HG03175 (cell line): ENCODE measurements at regions not wholly inside any gene's neighbourhood (a gene's known extent, or its start where the extent isn't known, plus 50 kb on each side); places are given as distances from the start of the nearest gene placed in this dataset.

Source experiments
- ATAC-seq: cut with Tn5 transposase; IDR thresholded peaks from one replicate; pipeline ENCODE4 v1.9.1; 2021; ENCODE audit warnings: mild to moderate bottlenecking, moderate library complexity; ENCODE audit not compliant: unreplicated experiment

DNA sequence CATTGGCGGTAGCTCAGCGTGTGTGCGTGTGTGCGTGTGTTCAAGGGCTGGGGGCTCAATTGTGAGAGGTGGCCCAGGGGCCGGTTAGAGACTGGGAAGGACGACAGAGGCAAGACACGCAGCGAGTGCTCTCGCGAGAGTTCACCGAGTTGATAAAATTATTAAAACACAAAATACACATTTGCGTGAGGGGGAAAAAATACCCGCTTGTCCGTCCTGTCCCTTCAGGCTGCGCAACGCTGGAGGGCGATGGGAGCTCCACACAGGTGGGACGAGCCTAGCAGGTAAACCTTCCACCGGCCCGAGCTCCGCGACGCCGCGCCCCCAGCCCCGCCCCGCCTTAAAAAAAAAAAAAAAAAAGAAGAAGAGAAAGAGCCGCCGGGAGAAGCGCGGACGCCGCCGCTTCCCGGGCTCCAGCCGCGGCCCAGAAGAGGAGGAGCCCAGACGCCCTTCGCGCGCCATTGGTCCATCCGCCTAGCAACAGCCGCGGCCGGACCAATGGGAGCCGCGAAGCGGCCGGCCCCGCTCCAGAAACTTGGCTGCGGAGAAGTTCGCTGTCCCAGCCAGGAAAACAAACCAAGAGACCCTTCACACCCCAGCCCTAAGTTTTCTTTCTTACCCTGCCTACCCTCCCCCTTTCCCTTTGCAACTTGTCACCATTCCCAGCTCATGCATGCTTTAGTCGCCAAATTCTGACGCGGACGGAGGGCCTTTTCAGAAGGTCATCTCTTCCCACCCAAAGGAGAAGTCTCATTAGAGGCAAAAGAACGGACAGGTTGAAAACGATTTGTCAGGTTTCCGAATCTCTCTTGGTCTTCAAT, 169.9 kb upstream of the MAF start:
- ATAC-seq, result peak; percentile 99

DNA sequence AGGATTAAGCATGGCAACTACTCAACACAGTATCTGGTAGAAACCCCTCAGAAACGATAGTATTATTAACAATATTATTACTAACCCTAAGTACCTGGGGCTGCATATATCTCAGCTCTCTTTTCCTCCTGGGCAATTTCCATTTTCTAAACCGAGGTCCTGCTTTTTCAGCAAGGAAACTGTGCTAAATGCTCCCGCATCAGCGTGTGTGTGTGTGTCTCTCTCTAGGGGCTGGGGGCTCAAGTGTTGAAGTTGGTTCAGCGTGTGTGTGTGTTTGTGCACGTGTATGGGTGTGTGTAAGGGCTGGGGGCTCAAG, 169.3 kb upstream of the MAF start:
- no peak for ATAC-seq

DNA sequence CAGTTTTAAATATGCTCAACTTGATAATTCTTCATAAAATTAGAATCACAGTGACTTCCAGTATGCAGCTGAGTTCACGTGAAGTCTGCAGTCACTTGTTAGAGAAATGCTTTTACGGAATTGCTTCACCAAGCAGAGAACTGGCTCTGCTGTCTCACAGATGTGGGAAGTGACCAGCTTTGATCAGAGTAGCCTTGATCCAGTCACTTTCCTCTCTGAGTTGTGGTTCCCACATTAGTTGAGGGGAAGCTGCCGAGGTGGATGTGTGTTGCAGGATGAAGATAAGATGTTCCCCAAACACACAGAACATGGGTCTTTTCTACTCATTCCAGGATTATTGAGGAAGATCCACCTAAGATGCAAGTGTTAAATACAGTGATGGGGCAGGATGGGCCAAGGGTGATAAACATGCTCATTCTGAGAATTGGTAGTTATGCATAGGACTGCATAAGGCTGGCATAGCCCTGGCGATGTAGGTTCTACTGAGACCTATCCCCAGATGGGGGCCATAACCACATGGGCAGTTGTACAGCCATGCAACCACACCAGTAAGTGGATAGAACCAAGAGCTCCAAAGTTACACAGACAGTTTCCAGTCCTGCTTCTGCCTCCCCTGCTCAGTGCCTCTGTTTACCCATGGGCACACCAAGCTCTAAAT, 168.9 kb upstream of the MAF start:
- ATAC-seq, result no peak

DNA sequence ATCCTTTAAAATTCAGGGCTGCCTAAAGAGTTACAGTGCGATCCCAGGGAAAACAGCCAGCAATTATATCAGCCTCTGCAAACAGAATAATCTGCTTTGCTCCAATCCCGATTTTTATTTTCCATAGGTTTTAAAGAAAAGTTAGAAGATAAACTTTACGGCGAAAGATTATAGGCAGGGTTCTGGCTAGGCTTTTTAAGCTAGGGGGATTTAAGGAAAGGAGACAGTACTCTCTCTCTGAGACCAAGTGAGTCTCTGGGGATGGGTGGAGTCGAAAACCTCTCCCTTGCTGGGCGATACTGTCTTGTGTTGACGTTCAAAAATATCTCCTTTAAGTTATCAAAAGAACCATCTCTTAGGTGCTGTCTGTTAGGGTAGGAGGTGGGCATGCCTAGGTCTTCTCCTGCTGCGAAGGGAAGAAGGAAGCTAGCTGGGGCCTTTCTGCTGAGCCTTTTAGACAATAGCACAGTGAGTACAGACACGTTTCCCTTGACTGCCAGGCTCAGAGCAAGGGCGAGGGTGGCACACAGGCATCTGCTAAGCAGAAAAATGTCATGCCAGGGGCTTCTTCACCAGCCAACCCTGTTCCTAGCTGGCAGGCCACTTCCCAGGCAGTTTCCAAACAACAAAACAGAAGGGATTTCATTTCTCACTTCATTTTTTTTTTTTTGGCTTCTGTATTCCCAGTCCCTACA, 167.9 kb upstream of the MAF start:
- ATAC-seq, result no peak

DNA sequence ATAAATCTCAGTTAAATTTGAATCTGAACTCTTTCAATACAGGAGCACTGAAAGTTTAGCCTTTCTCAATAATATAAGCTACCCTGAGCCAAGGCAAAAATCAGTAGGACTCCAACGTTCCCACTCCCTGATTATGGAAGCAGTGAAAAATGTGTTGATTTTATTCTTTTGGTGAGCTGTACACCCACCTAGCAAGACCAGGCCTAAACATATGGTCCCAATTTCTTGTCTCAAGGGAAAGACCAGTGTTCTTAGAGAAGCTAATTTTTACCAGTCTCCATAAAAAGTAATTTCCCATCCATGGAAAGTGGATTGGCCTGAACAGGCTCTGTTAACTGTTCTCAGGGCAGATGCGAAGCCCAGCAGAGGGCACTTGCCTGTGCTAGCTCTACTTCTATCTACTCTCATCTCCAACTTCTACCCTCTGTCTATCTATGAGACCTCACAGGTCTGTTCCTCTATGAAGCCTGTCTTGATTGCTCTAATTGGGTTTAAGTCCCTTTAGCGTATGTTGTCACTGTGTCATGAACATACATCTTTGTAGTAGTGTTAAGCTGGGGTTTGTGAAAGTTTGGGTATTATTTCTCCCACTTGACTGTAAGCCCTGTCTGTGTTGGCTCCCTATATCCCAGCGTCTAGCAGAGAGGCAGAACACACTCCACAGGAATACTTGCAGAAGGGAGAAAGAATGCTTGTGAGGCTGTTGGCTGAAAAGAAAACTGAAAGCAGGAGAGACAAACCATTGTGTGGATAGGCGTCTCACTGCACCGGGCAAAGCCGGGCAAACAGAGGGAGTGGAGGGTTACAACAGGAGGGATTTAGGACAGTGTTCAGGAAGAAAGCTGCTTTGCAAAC, 167.1 kb upstream of the MAF start:
- no peak for ATAC-seq

DNA sequence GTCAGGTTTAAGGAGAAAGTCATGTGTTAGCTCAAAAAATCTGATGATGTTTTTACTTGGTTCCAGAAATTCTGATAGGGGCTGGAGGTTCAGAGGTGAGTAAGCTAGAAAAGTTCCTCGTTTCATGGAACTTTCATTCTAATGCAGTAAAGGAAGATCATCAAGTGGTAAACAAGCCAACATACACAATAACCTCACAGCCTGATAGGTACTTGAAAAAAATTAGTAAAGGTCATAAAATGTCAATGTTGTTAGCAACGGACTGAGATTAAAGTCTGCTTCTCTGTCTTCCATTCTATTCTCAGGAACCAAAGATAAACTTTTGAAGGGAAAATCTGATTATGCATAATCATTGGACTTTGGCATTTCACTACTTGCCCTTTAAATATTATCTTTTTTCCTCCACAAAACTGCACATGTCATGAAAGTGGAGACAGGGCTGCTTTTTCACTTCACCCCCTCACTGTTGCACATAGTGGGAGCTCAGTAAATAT, 165.4 kb upstream of the MAF start:
- ATAC-seq, result no peak

DNA sequence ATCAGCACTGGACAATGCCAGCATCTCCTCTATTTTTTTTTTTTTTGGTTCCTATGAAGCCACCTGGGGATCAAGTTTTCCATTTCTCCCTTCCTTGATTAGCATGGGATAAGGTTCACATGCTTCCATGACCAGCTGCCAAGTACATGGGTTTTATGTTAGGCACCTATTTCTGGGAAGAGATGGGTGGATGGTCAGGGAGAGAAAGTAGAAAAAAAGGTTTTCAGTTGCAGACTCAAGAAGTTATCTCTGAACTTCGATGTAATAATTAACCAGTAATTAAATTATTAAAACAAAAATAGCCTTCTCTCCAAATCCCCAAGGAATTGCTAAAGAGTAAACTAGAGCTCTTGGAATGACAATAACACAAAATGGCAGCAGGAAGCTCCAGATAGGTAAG, 164.9 kb upstream of the MAF start:
- no peak for ATAC-seq

DNA sequence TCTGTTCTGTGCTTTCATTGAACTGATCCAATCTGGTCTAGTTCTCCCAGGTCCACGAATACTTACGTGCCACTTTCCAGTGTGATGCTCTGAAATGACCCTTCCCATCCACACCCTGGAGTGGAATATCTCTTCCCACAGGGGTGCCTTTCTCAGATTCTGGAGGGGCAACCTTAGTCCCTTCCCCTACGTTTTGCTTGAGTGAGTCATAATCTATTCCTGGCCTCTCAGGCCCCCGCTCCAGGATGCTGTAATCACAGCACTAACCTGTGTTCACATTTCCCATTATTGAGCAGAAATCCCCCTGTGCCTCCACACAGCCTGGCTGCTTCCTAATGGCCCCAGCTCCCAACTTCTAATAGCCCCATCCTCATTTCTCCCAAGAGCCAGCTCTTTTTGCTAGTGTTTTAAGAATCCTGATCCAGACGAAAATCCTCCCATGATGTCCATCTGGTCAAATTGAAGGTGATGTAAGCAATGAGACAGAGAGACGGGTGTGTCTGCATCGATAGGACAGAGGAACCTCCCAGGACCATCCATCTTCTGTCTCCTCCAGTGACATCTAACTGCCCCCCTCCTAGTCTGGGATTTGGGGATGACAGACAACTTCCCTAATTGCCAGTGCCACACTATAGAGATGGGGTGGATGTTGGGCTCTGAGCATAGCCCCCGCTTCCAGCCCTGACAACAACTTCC, 164.0 kb upstream of the MAF start:
- ATAC-seq, result no peak

DNA sequence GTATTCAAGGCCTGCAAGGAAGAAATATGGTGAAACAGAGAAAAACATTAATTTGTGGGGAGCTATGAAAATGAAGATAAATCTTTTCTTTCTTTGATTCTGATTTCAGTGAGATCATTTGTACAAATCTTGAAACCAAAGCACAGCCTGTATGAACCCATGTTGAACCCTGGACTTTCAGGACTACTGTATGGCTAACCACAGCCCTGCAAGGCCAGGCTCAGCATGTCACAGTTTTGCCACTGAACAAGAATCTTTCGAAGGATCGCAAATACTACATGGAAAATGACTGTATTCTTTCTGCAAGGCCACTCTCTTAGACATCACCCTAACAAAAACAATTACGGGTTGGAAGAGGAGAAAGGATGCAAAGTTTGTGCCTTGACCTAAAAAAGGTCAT, 161.7 kb upstream of the MAF start:
- no peak for ATAC-seq

DNA sequence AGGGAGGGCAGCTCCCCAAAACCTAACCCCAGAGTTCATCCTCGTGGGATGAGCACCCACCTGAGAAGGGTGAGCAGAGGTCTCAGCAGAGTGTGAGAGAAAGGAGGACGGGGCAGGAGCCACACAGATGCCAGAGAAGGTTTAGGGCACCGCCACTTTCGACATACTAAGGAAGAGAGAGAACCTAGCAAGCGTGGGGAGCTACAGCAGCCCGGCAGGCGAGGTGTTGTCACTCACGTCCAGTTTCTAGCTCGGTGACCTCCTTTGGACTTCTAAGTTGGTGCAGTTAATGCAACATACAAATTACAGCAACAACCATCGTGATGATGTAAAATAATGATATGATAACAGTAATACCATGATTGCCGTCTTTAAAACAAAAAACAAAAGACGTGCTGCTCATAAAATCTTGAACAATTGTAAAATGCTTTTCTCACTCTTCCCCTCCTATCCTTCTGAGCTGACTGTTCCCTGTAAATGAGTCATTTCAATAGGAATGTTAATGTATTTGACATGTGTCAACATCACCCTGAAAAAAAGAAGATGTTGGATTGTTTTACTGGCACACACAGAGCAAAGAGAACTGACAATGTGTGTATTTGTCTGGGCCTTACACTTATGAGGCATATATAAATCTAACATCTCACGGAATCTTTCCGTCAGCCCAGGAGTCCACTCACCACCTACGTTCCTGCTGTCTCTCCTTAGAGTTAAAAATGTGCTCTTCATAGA, 158.2 kb upstream of the MAF start:
- no peak for ATAC-seq

DNA sequence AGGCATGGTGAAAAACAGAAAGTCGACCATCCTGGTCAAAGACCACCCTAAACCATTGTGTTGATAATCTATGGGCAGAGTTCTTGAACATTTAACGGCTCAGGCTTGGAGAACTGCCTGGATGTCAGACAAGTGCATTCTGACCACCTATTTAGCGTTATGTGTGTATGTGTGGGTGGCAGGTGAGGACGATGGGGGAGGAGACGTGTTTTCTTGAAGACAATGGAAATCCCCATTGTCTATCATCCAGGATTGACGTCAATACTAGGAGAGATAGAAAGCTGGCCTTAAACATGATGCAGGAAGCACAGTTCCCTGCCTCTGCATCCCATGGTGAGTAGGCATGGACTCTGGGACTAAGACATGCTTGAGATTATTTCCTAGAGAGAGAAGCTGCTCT, 157.4 kb upstream of the MAF start:
- ATAC-seq, result no peak

DNA sequence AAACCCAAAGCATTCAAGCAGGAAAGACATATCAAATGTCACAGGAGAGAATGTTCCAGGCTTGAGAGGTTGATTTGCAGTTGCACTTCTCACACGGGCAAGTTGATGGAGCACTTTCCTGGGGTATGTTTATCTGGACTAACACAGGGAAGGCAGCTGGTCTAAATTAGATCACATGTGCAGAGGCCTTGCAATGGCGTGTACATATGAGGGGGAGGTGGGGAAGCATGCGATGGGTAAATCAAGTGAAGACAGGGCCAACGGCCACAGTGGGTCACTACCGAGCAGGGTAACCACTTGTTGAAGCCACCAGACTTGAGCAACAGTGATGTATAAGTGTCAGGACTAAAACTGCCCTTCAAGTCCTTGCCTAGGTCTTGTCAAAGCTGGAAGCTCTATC, 156.6 kb upstream of the MAF start:
- no peak for ATAC-seq

DNA sequence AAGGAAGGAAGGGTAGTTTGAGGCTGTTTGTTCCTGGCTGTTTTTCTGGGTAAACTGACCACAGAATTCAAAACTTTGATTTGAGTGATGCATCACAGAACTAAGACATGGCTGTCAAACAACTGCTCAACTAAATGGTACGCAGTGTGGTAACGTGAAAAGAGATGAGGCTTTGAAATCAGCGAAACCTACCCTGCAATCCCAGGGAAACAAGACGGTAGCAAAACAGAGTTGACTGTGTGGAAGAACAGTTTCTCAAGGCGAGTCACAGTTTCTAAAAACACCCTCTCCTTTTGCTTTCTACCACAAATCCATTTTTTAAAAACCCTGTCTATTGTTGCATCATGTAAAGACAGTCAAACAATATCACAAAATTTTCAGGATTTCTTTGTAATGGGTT, 156.0 kb upstream of the MAF start:
- no peak for ATAC-seq

DNA sequence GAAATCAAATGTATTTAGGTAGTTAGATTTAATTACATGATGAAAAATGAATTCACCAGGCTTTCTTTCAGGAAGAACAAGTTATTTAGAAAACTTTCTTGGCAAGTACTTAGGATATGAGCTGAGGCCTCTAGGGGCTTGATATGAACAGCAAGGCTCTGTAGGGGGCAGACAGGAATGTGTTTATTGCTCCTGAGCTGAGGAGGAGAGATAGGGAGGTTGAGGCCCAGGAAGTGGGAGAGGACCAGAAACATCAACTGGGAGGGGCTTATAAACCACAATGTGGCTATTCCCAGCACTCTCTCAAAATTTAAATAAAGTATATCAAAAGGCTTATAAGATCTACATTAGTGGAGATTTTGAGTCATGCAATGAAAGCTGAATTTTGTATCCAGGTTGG, 154.0 kb upstream of the MAF start:
- no peak for ATAC-seq

DNA sequence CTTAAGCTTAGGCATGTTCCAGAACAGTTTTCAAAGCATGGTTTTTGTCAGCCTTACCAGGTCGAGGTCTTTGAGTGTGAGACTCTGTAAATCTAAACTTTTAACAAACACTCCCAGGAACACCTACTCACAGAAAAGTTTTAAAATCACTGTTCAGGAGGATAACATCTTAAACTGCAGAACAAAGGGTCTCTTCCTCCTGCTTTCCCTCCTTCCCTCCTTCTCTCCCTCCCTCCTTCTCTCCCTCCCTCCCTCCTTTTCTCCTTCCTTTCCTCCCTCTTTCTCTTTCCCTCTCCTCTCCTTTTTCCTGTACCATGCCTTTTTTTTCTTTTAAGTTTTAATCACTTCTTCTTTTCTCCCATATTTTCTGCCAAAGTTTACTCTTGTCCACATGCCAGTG, 153.5 kb upstream of the MAF start:
- ATAC-seq, result no peak

DNA sequence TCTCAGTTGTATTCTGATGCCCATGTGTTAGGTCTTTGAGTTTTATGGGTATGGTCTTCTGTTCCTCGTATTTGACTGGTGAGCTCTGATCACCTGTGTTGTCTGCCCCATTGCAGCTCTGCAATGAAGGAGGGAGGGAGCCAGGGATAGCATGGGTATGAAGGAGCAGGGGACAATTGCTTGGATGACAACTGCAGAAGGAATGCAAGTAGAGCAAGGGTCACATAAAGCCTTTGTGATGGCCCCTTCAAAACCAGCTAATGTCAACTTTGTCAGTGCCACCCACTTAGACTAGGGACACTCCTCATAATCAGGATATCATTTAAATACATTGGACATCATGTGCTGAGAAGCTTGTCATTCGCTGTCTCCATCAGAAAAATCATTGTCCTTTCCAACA, 152.7 kb upstream of the MAF start:
- no peak for ATAC-seq

DNA sequence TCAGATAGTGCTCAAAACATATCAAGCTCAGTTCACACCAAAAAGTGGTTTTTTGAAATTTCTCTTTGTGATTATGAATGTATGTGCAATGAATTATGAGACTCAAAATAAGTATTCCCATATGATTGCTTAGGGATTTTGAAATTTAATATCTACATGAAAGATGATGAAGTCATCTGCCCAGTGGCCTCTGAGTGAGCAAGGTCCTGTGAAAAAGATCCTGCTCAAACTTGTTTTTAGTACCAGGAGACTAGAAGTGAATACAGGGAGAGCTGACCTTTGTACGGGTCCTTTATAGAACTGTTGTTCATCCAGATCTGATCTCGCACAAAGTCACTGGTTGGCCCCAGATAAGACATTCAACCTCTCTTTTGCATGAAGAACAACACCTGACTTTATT, 151.9 kb upstream of the MAF start:
- no peak for ATAC-seq

DNA sequence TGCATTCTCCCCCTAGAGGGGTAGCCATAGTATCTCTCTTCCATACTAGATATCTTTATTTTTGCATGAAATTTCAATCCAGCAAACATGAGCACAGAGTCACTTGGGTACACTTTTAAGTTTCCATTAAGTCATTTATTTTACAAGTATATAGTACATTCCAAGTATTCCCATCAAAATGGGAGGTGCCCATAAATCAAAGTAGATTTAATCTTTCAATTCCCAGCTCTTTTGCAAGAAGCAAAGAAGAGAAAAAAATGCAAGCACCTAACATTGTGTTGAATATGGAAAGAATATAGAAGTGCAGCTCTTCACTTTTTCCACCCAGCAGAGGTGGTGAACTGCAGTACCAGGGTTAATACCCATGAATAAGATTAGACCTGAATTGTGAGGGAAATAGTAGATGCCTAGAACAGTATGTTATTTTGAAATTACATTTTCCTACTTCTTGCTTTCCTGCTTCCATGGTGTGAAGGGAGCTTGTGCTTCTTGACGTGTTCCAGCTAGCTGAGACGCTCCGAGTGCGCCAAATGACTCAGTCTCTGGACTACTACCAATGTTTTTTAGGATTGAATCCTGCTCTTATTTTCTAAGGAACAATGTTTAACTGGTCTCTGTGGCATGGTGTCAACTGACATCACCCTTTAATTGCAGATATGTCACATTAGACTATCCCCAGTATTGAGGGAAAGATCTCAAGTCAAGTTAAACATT, 151.1 kb upstream of the MAF start:
- no peak for ATAC-seq

DNA sequence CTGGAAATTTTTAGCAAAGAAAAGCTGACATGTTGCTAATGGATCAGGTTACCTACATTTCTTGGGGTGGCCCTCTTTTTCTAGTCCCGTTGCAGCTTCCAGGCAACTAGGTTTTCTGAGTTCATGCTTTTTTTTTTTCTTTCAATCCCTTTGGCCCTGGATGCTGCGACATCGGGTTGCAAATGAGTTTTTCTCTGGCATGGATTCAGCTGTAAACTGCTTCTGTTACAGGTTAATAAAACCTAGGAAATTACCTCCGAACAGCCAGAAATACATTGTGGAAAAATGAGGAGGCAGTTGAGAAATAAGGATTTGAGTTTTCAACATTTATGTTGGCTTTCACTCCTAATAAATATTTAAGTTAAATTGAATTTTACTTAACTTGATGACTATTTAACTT, 149.8 kb upstream of the MAF start:
- no peak for ATAC-seq
